Stimulated activated naive CD8-positive, alpha-beta T cell treated with anti-CD3 and anti-CD28 coated beads, Interleukin-15, amount 100 ng/mL, for 72 hours (primary cell): ENCODE measurements at regions not wholly inside any gene's neighbourhood (a gene's known extent, or its start where the extent isn't known, plus 50 kb on each side); places are given as distances from the start of the nearest gene placed in this dataset.

Source experiments
- ATAC-seq: fragments of 150-1000 bp; cut with Tn5 transposase; 2 replicates; pipeline ENCODE4 v1.10.0; 2021; ENCODE audit warnings: mild to moderate bottlenecking, moderate library complexity
- DNase-seq, 2 donors: peaks; one replicate each; pipeline ENCODE4 v3.0.0; 2021 to 2022
- H3K27ac Mint-ChIP-seq, 2 donors: one replicate each; pipeline ENCODE4 v1.8.0; 2022; ENCODE audit warnings: mild to moderate bottlenecking in 2 of 2, mixed read lengths in 2 of 2, moderate library complexity in 2 of 2
- H3K27me3 Mint-ChIP-seq: one replicate; pipeline ENCODE4 v1.8.0; 2022; ENCODE audit warnings: mixed read lengths
- H3K4me1 Mint-ChIP-seq: one replicate; pipeline ENCODE4 v1.8.0; 2022; ENCODE audit warnings: mild to moderate bottlenecking, mixed read lengths
- H3K4me3 Mint-ChIP-seq, 2 donors: one replicate each; pipeline ENCODE4 v1.8.0; 2022; ENCODE audit warnings: mild to moderate bottlenecking in 2 of 2, mixed read lengths in 2 of 2, moderate library complexity in 1 of 2
- H3K9me3 Mint-ChIP-seq, 2 donors: one replicate each; pipeline ENCODE4 v1.8.0; 2022; ENCODE audit warnings: mixed read lengths in 2 of 2

DNA sequence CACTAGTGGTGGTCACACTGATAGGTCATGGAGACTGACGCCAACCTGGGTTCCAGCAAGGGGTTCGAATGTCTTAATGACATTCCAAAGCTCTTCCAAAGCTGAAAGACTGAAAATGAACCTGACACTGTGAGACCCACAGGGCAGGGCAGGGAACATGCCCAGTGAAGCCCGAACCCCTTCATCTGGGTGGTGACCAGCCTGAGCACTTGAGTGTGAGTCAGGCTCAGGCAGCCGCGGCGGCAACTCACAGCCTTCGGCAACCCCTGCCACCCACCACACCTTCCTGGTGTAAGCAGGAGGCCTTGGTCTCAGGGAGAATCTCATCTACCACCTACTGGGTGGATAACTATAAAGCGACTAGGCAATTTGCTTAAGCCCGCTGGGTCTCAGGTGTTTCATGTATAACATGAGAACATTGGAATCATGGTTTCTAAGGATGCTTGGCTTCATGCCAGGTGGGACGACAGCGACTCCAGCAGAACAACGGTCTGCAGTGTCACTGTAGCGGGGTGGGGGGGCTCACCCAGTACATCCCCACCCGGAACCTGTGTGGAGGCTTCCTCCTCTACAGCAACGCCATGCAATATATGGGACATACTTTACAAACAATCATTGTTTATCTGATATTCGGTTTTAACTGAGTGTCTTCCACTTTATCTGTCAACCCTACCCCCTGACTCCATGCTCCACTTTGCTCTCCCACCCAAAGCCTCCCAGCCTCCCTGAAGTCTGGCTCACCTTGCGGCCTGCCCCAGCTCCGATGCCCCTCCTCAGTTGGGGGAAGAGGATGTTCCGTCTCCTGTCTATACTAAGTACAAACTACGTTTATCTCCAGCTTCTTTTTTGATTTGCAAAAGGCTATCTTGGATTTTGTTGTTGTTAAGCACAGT, 125.0 kb upstream of the MEF2A start:
- Mint-ChIP-seq H3K4me3 (no peak overlapping the region), H3K9me3 (no peaks in the 10 kb centered on the region), H3K4me1 (peaks cover 95% of the 10 kb centered on the region), H3K27me3 (no peaks in the 10 kb centered on the region), H3K27ac (no peak overlapping the region)
- peak in 1 of 2 donors; percentile 8 for DNase-seq
- no peak for ATAC-seq

DNA sequence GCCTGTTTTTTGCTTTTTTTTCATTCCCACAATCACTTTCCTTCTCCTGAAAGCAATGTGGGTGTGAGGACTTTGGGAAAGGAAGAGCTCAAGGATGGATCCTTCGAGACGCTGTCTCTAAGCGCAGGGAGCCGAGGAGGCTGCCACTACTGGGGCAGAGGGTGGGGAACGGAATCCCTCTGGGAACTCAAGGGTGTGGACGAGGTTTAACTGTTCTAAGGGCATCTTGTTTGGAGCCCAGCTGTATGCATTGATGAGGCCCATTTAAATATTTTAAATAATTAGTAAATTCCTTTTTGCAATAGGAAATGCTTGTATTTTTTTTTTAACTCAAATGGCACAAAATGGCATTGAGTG, 124.4 kb upstream of the MEF2A start:
- DNase-seq (no peak), ATAC-seq (no peak)
- Mint-ChIP-seq H3K9me3 (no peaks in the 10 kb centered on the region), H3K4me3 (no peak overlapping the region), H3K27ac (no peak overlapping the region), H3K4me1 (peaks cover 93% of the 10 kb centered on the region), H3K27me3 (no peaks in the 10 kb centered on the region)

DNA sequence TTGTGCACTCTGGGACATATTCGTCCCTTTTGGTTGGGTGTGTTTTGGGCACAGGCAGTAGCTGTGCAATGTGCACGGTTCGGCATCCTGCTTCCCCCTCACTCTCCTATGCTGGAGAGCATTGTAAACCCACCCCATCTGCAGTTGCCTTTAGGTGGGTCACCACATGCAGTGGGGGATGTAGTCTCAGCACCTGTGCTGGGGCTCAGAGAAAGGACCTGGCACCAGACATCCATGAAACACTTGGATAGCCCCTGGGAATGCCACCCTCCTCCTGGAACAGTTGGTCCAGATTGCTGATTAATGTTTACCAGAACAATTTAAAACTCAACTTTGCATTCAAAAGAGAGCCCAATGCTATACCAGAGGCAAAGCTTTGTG, 123.9 kb upstream of the MEF2A start:
- H3K27ac Mint-ChIP-seq = no peak overlapping the region
- peaks cover 93% of the 10 kb centered on the region for H3K4me1 Mint-ChIP-seq
- no peak overlapping the region for H3K4me3 Mint-ChIP-seq
- no peak for DNase-seq
- ATAC-seq = no peak
- no peaks in the 10 kb centered on the region for H3K9me3 Mint-ChIP-seq
- H3K27me3 Mint-ChIP-seq = no peaks in the 10 kb centered on the region

DNA sequence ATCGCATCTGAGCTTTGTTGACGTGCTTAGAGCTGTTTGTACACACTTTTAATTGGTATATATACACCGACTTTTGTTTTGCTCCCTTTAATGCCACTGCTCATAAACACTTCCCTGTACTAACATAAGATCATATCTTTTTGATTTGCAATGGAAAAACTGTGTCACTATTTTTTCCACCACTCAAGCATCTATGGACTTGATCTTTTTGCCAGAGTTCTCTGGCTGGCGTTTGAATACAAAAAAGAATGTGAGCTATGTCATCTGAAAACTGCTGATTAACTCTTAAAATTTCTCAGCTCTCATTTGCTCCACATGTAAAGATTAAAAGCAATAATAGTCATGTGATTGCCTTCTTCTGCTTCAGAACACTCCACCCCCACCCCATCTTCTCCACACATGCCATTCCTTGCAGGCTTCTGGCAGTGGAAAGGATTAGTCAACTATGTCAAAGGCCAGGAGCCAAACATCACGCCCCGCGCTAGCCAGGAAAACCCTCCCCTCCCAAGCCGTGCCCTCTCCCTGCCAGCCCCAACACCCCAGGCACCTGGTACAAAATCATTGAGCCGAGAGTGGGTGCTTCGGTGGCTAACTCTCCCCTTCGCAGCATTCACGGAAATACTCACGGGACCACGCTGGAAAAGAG, 123.4 kb upstream of the MEF2A start:
- Mint-ChIP-seq H3K27ac (peak overlapping the region in 1 of 2 donors; percentile 11), H3K9me3 (no peaks in the 10 kb centered on the region), H3K27me3 (no peaks in the 10 kb centered on the region), H3K4me3 (peak overlapping the region in 1 of 2 donors; percentile 1), H3K4me1 (peaks cover 88% of the 10 kb centered on the region)
- ATAC-seq (no peak), DNase-seq (no peak)

DNA sequence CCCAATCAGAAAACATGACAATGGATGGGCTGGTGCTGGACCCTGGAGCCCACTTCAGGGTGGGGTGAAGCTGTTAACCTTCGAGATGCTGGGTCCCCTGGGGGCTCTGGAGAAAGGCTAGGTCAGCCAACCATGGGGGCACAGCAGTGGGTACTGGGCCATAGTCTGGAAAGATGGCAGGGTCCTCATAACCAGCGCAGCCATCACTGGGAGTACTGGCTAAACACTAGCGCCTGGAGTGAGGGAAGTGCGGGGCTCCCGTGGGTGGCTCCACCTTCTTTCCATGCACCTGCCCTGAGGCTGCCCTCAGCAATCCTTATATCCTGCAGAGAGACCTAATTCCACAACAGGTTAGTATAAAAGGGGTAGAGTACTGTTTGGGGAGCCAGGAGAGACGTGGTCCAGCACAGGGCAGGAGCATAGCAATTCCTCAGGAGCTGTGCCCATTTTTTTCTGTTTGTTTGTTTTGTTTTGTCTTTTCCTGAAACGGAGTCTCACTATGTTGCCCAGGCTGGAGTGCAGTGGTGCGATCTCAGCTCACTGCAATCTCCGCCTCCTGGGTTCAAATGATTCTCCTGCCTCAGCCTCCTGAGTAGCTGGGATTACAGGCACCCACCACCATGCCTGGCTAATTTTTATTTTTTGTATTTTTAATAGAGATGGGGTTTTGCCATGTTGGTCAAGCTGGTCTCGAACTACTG, 122.6 kb upstream of the MEF2A start:
- DNase-seq = no peak
- H3K27ac Mint-ChIP-seq = no peak overlapping the region

DNA sequence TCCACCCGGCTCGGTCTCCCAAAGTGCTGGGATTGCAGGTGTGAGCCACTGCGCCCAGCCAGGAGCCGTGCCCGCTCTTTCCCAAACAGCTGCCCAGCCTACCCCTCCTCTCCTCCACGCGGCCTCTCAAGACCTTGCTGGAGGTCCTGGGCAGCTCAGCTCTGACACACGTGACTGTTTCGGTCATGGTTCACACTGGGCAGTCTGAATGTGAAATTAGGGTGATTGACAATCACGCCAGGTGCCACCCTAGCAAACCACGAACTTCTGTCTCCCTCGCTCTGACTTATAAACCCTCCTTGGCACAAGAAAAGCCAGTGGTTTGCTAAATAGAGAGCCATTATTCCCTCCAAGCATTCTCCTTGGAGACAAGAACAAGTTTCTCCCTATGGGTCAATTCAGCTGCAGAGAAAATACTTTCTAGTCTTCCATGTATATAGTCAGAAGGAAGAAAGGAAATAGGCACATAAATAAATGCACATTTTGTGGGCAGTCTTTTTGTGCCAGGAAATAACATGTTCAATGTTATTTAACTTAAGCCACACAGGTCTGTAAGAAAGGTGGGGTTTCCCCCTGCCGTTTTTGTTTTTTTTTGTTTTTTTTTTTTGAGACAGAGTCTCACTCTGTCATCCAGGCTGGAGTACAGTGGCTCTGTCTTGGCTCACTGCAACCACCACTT, 121.9 kb upstream of the MEF2A start:
- Mint-ChIP-seq H3K4me3 (peak overlapping the region; percentile 1 to 20), H3K27ac (peak overlapping the region in 1 of 2 donors; percentile 4), H3K27me3 (no peaks in the 10 kb centered on the region), H3K9me3 (no peaks in the 10 kb centered on the region), H3K4me1 (peaks cover 84% of the 10 kb centered on the region)
- ATAC-seq (peak; percentile 50), DNase-seq (no peak)

More for the DNA sequence above, 122.6 kb upstream of the MEF2A start:
- Mint-ChIP-seq H3K27me3 (no peaks in the 10 kb centered on the region), H3K4me1 (peaks cover 87% of the 10 kb centered on the region), H3K4me3 (no peak overlapping the region), H3K9me3 (no peaks in the 10 kb centered on the region)
- no peak for ATAC-seq

DNA sequence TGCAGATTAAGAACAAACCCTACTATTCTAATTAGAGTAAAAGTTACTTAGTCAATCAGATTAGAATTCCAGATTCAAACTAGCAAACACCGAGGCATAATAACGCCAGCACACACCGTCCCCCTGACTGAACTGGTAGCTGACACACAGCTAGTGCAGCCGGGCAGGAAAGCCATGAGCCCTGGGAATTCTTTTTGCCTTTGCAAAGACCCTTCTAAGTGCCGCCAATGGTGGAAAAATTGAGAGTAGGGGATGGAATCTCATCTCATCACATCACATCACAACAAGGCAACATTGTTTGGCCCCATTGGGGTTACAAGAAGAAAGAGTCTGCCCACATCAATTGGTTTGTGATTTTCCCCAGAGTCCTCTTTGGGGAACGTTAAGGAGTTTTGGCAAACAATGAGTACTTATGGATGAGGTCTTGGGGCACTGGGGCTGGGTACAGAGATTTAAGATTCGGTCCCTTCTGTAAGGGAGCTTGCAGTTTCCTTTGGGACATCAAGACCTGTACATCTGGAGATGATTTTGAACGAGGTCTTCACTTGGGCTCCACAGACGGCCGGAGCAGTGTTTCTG, 120.4 kb upstream of the MEF2A start:
- no peaks in the 10 kb centered on the region for H3K27me3 Mint-ChIP-seq
- no peaks in the 10 kb centered on the region for H3K9me3 Mint-ChIP-seq
- no peak overlapping the region for H3K4me3 Mint-ChIP-seq
- H3K4me1 Mint-ChIP-seq = peaks cover 85% of the 10 kb centered on the region
- DNase-seq (no peak), ATAC-seq (no peak)
- H3K27ac Mint-ChIP-seq = no peak overlapping the region

DNA sequence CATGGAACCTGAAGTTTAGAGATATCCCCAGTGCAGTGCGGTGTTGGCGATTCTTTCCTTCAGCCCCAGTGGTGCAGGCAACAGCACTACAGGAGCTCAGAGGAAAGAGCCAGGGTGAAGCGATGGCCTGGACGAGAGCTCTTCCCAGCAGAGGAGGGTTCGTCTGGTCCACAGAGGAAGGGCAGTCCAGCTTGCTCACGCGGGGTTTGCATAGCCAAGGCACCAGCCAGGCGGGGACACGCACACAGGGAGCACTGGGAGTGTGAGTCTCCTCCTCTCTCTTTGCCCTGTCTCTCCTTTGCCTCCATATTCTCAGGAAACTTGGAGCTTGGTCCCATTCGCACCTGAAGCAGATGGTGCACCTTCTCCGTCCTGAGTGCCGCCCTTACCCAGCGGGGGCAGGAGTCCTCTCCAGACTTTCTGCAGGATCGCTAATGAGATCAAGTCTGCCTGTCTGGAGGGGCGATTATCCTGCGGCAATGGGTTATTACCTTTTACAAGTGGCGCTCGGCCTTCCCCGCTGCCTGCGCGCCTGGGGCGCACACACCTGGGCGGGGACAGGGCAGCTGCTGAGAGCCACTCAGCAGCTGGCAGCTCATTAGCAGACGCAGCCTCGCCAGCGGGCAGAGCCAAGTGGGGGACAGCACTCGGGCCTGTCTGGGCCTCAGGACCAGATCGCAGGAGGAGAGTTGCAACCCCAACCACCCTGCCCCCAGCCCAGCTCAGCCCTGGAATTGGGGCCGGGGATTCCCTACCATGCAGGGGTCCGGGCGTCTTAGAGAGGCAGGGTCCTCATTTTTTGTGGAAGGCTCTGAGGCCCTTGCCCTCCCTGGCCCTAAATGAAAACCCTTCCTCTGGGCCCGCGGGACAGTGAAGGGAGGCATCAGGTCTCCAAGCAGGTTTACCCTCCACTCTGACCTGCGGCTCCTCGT, 119.0 kb upstream of the MEF2A start:
- no peak for DNase-seq

DNA sequence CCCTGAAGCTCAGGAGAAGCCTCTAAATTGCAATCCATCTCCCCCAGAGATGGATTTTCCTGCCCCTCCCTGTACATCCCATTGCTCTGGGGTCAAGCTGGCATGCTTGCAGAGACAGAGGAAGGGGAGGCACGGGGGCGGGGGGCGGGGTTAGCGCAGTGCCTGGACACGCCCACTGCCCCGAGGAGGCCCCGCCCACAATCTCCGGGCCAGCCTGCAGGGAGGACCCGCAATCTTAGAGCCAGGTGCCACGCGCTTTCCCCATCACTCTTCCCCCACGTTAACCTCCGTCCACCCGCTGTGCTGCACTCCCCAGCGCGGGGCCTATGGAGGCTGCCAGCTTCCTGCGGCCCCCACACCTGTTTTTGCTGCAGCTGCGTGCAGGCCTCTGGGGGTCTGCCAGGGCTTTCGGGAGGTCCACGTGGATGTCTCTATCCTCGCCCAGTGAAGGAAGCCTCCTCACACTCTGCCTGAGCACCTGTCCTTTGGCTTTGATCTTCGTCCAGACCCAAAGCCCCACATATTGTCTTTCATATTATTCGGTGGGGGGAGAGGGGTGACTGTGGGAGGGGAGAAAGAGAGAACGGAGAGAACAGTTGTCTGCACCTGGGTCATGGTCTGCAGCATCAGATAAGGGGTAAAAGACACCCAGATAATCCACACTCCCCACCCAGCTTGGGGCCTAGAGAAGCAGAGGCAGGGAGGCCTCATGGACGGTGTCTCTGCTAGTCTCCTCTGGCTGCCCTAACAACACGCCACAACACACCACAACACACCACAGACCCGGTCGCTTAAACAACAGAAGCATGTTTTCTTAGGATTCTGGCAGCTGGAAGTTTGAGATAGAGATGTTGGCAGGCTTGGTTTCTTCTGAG, 118.0 kb upstream of the MEF2A start:
- ATAC-seq (no peak), DNase-seq (peak in 1 of 2 donors; percentile 7)
- Mint-ChIP-seq H3K9me3 (no peaks in the 10 kb centered on the region), H3K4me1 (peaks cover 86% of the 10 kb centered on the region), H3K27me3 (no peaks in the 10 kb centered on the region), H3K4me3 (peak overlapping the region; percentile 22 to 57), H3K27ac (no peak overlapping the region)

More for the DNA sequence above, 119.0 kb upstream of the MEF2A start:
- Mint-ChIP-seq H3K4me1 (peaks cover 86% of the 10 kb centered on the region), H3K27ac (peak overlapping the region in 1 of 2 donors; percentile 15), H3K27me3 (no peaks in the 10 kb centered on the region), H3K9me3 (no peaks in the 10 kb centered on the region), H3K4me3 (no peak overlapping the region)
- ATAC-seq = no peak

DNA sequence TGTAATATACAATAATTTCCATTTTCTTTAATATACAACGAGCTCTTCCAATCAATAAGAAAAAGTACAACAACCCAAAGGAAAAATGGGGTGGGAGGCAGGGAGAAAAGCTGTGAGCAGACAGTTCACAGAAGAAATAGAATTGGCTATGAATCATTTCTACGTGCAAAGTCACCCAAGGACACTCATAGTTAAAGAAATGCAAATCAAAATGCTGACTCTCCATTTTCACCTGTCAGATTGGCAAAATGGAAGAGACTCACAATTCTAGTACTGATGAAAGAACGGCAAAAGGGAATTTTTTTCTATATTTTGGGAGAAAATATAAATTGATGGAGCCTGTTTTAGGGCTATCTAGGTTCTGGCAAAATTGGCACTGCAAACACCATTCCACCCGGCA, 116.3 kb upstream of the MEF2A start:
- Mint-ChIP-seq H3K27ac (no peak overlapping the region), H3K4me3 (no peak overlapping the region)
- no peak for DNase-seq

DNA sequence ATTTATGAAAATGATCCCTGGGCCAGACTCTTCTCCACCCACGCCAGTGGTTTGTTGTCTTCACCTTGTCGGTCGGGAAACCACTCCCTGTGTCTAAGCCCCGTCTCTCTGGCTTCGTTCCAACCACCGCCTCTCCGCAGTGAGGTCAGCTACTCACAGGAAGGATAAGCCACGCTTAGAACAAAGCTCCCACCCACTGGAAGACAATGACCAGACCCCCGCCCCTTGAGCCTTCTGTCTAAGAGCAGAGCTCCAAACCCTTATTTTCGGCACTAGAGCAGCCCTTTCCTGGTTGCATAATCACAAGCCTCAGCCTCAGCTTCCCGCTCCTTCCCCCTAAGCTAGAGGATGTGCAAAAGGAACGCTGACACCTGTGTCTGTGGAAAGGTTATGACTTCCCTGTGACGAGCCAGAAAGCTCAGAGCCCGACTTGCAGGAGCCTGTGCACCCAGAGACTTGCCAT, 114.9 kb upstream of the MEF2A start:
- Mint-ChIP-seq H3K27me3 (no peaks in the 10 kb centered on the region), H3K4me1 (peaks cover 73% of the 10 kb centered on the region), H3K4me3 (peak overlapping the region; percentile 72 to 84), H3K27ac (peak overlapping the region; percentile 81 to 86), H3K9me3 (no peaks in the 10 kb centered on the region)
- ATAC-seq = peak; percentile 80
- peak; percentile 71 to 82 for DNase-seq

More for the DNA sequence above, 116.3 kb upstream of the MEF2A start:
- no peaks in the 10 kb centered on the region for H3K27me3 Mint-ChIP-seq
- peaks cover 83% of the 10 kb centered on the region for H3K4me1 Mint-ChIP-seq
- H3K9me3 Mint-ChIP-seq = no peaks in the 10 kb centered on the region
- ATAC-seq = no peak

DNA sequence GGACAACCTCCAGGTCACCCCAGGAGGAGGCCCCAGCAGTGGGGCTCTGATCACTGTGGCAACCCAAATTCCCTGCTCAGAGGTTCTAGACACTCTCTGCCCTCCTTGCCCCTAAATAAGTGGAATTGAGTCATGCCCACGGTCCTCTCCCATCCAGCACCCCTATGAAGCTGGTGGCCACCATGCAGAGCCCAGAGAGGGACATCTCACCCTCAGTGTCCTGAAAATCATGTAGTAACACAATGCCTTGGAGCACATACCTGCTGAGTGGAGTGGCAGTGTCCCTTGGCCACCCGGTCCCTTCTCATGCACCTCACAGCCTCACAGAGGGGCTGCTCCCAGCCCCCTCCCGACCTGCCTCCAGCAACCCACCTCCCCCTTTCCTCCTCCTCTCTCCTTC, 114.3 kb upstream of the MEF2A start:
- H3K4me3 Mint-ChIP-seq = peak overlapping the region; percentile 72 to 84
- peaks cover 70% of the 10 kb centered on the region for H3K4me1 Mint-ChIP-seq
- peak overlapping the region in 1 of 2 donors; percentile 71 for H3K27ac Mint-ChIP-seq
- H3K27me3 Mint-ChIP-seq = no peaks in the 10 kb centered on the region
- DNase-seq (peak in 1 of 2 donors; percentile 8), ATAC-seq (peak; percentile 4)
- H3K9me3 Mint-ChIP-seq = no peaks in the 10 kb centered on the region

DNA sequence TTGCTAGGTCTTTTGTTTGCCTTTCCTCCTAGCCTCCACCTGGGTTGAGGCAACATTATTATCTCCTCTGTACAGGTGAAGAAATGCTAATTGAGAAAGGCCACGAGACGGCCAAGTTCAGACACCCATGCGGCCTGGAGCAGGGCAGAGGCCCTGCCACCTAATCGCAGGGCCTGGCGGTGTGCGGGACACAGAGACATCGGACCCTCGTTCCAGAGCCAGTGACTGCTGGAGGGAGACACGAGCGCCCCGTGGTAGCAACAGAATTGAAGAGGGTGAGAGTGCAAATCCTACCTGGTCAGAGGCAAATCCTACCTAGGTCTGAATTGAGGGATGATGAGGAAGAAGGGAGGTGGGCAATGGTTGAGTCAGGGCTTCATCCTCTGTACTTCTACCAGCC, 113.8 kb upstream of the MEF2A start:
- Mint-ChIP-seq H3K4me3 (peak overlapping the region in 1 of 2 donors; percentile 37), H3K4me1 (peaks cover 66% of the 10 kb centered on the region), H3K9me3 (no peaks in the 10 kb centered on the region), H3K27ac (peak overlapping the region in 1 of 2 donors; percentile 71), H3K27me3 (no peaks in the 10 kb centered on the region)
- DNase-seq = peak in 1 of 2 donors; percentile 6
- ATAC-seq = no peak
